NCI-H345 treated with DMSO at 0.1 percent for 48 hours (cell line): ENCODE measurements at regions not wholly inside any gene's neighbourhood (a gene's known extent, or its start where the extent isn't known, plus 50 kb on each side); places are given as distances from the start of the nearest gene placed in this dataset.
A peak's percentile ranks its signal among the peaks of the same experiment; 100 is the strongest.

Source experiments
- DNase-seq: peaks from one replicate; lab custom pipeline; 2025; ENCODE audit not compliant: unreplicated experiment; lab: John Stamatoyannopoulos, UW

DNA sequence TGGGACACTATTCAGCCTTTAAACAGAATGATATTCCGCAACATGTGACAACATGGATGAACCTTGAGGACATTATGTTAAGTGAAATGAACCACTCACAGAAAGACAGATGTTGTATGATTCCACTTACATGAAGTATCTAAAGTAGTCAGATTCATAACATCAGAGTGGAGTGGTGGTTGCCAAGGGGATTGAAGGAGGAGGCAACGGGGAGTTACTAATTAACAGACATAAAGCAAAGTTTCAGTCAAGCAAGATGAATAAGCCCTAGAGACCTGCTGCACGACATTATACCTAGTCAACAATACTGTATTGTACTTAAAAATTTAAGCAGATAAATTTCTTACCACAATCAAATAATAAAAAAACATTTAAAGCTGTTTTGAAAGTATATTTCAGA is 105.0 kb upstream of the NR0B1 start:
- DNase-seq = peak; percentile 21

DNA sequence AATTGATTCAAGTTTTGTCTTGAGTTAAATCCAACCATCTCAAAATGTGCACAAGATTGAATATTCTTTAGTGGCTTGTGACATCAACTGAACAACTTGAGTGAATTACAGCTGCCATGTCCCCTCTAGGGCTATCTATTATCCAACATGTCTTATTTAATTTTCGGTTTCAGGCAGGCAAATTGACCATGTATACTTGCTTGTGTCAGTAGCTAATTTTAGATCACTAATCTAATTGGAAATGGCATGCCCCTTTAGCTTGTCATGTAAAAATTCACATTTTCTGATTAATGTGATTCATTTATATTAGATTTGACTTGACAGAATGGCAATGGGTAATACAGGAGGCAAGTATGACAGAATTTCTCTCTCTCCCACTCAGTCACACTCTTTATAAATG is 93.2 kb upstream of the NR0B1 start:
- DNase-seq = no peak

DNA sequence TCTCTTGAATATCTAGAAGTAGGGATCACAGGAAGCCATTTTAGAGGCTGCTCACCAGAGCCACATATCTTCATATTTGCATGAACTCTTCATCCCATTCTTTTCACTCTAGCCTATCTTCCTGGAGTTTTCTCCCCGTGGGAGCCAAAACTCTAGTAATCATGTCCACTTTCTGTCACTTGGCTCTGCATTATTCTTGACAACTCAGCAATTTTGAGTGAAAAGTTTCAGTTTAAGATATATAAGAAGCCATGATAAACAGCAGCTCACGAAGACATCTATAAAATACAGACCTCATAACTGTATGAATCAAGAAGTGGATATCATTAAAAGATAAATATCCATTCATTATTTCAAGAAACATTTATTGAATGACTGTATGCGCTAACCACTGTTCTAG is 79.1 kb upstream of the NR0B1 start:
- no peak for DNase-seq

DNA sequence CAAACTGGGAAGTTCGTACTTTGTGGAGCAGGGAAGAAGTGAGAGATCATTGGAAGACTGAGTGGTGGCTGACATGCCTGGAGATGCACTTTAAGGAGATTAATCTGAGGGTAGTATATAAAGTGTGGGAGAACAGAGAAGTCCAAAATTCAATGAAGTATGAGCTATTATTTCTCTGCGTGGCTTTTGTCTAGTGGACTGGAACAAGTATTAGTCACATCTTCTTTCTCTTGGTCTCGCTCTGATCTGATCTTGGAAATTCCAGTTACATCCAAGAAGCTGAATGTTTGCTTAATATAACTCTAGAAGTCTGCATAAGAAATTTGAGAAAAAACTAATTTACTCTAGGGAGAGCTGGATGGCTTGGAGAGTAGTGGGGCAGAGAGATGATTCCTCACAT is 64.8 kb upstream of the NR0B1 start:
- DNase-seq = no peak

DNA sequence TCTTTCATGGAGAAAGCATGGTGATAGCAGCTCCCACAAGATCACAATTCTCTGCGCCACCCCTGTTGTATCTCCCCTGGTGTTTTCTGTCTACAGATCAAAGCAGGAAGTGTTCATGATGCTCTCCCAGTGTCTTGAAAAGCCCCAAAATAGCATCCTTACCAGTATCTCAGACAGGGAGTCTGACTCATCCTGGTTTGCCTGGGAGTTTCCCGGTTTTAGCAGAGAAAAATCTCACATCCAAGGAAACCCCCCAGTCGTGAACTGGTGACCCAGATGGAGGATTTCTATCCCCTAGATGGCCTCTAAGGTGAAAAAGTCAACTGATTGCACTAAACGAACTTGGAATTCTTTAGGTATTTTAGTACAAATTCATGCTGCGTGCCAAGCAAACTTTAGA is 64.3 kb upstream of the NR0B1 start:
- DNase-seq = no peak

DNA sequence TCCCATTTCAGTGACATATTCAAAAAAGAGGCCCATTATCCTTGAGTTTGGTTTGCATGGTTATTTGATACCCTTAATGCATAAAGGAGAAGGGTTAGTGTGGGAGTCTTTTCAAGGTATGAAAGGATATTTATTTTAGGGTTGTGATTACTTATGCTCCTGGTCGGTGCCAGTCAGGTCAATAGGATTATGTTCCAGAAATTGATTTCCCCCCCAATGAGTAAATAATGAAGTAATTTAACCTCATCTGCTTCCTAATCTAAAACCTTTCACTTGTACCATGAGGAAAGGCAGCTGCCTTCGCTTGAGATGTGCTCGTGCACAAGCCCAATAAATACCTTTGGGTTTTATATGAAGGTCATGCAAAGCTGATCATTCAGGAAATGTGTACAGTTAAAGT is 55.0 kb upstream of the NR0B1 start:
- peak; percentile 62 for DNase-seq
